Body of pancreas (tissue), 4 donors: ENCODE measurements at regions not wholly inside any gene's neighbourhood (a gene's known extent, or its start where the extent isn't known, plus 50 kb on each side); places are given as distances from the start of the nearest gene placed in this dataset.

Experiments
- CTCF ChIP-seq, 7 experiments: fragments of 450-650 bp in 4 of 7; fragments of 200-600 bp in 3 of 7; sonication (generic) in 3 of 7; IDR thresholded peaks; one replicate each; pipeline ENCODE4 v1.5.1; 2016 to 2019; ENCODE audit warnings: antibody characterized with exemption in 7 of 7
- POLR2A ChIP-seq, 3 donors: fragments of 450-650 bp; IDR thresholded peaks; one replicate each; pipeline ENCODE4 v1.6.1; 2016; ENCODE audit warnings: antibody characterized with exemption in 3 of 3, mild to moderate bottlenecking in 2 of 3

DNA sequence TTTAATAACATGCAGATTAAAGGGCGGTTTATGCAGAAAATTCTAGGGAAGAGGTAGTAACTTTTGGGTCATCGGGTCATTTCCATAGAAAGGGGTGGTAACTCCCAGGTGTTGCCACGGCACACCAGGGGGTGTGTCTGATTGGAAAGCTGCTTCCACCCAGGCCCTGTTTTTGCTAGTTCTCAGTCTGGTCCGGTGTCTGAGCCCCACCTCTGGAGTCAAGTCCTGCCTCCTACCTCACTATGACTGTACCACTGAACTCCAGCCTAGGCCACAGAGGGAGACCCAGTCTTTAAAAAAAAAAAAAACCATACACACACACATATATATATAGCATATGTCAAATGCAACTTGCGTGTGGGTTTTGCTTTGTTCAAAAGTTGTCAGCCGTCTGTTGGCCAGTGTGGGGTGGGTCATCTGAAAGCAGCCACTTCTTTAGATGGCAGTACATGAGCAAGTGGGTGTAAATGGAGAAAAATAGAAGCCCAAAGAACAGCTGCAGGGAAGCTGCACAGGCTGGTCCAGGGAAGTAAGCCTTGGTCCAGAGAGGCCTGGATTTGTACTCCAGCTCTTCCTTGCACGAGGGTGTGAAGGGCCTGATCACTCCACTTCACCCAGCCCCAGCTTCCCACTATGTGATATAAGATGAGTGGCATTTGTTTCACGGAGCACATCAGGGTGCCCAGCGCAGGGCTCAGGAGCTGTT lies 110.7 kb upstream of the SPRY4 start:
- no peak for TF ChIP-seq CTCF (IDR thresholded peaks at IDR 0.05)
- no peak for TF ChIP-seq POLR2A (IDR thresholded peaks at IDR 0.05)
